Trophoblast cell (in vitro differentiated cells and primary cell): ENCODE measurements at regions not wholly inside any gene's neighbourhood (a gene's known extent, or its start where the extent isn't known, plus 50 kb on each side); places are given as distances from the start of the nearest gene placed in this dataset.

Experiments
- DNase-seq, 2 donors: peaks; one replicate each; pipeline ENCODE4 v3.0.0-alpha.2; 2016
- H2AFZ ChIP-seq: 2 replicates; pipeline ENCODE4 v1.6.1; 2013; ENCODE audit warnings: low read length, moderate library complexity, mild to moderate bottlenecking; ENCODE audit not compliant: insufficient read depth, poor library complexity
- H2AK5ac ChIP-seq: 2 replicates; pipeline ENCODE4 v1.6.1; 2013; ENCODE audit warnings: mild to moderate bottlenecking, low read length
- H2BK120ac ChIP-seq: 2 replicates; pipeline ENCODE4 v1.6.1; 2013; ENCODE audit warnings: low read length, mild to moderate bottlenecking, moderate library complexity; ENCODE audit not compliant: insufficient read depth, poor library complexity
- H2BK12ac ChIP-seq: 2 replicates; pipeline ENCODE4 v1.6.1; 2013; ENCODE audit warnings: mild to moderate bottlenecking, low read length, moderate library complexity
- H2BK5ac ChIP-seq: 2 replicates; pipeline ENCODE4 v1.6.1; 2013; ENCODE audit warnings: low read length, low read depth, moderate library complexity, mild to moderate bottlenecking; ENCODE audit not compliant: poor library complexity
- H3K14ac ChIP-seq: 2 replicates; pipeline ENCODE4 v1.6.1; 2013; ENCODE audit warnings: mild to moderate bottlenecking, low read length
- H3K18ac ChIP-seq: 2 replicates; pipeline ENCODE4 v1.6.1; 2013; ENCODE audit warnings: mild to moderate bottlenecking, low read length
- H3K23ac ChIP-seq: 2 replicates; pipeline ENCODE4 v1.6.1; 2013; ENCODE audit warnings: low read length
- H3K27ac ChIP-seq: 2 replicates; pipeline ENCODE4 v1.5.1; 2013; ENCODE audit warnings: low read depth, mild to moderate bottlenecking, inconsistent platforms, low read length, moderate library complexity
- H3K27me3 ChIP-seq: 2 replicates; pipeline ENCODE4 v1.6.1; 2013; ENCODE audit warnings: inconsistent platforms, mild to moderate bottlenecking, low read length, moderate library complexity; ENCODE audit not compliant: insufficient read depth
- H3K36me3 ChIP-seq, 2 experiments: 1 replicate in 1 of 2; 2 replicates in 1 of 2; pipeline ENCODE4 v1.6.1; 2013; ENCODE audit warnings: low read length in 2 of 2, mild to moderate bottlenecking in 2 of 2, moderate library complexity in 1 of 2; ENCODE audit not compliant: insufficient read depth in 2 of 2, control insufficient read depth in 1 of 2
- H3K4ac ChIP-seq: 2 replicates; pipeline ENCODE4 v1.6.1; 2013; ENCODE audit warnings: low read depth, mild to moderate bottlenecking, low read length, moderate library complexity
- H3K4me1 ChIP-seq, 2 experiments: 1 replicate in 1 of 2; 2 replicates in 1 of 2; pipeline ENCODE4 v1.6.1; 2013; ENCODE audit warnings: low read length in 2 of 2, mild to moderate bottlenecking in 2 of 2, moderate library complexity in 1 of 2; ENCODE audit not compliant: insufficient read depth in 2 of 2, control insufficient read depth in 1 of 2
- H3K4me2 ChIP-seq: 2 replicates; pipeline ENCODE4 v1.6.1; 2013; ENCODE audit warnings: inconsistent platforms, mild to moderate bottlenecking, low read length, moderate library complexity
- H3K4me3 ChIP-seq: 2 replicates; pipeline ENCODE4 v1.5.1; 2013; ENCODE audit warnings: mild to moderate bottlenecking, low read depth, low read length, inconsistent platforms
- H3K79me1 ChIP-seq: one replicate; pipeline ENCODE4 v1.6.1; 2013; ENCODE audit warnings: low read length
- H3K79me2 ChIP-seq: 2 replicates; pipeline ENCODE4 v1.6.1; 2013; ENCODE audit warnings: low read length, mild to moderate bottlenecking; ENCODE audit not compliant: control insufficient read depth, insufficient read depth, poor library complexity
- H3K9ac ChIP-seq: 2 replicates; pipeline ENCODE4 v1.6.1; 2013; ENCODE audit warnings: mild to moderate bottlenecking, low read length
- H3K9me3 ChIP-seq: 2 replicates; pipeline ENCODE4 v1.6.1; 2013; ENCODE audit warnings: low read depth, mild to moderate bottlenecking, control low read depth, inconsistent platforms, low read length; ENCODE audit not compliant: insufficient read depth
- H4K12ac ChIP-seq: 2 replicates; pipeline ENCODE4 v1.6.1; 2013; ENCODE audit warnings: low read depth, mild to moderate bottlenecking, low read length, moderate library complexity
- H4K8ac ChIP-seq: 2 replicates; pipeline ENCODE4 v1.6.1; 2013; ENCODE audit warnings: low read depth, mild to moderate bottlenecking, low read length, moderate library complexity
- H4K91ac ChIP-seq: one replicate; pipeline ENCODE4 v1.6.1; 2013; ENCODE audit warnings: low read depth, mild to moderate bottlenecking, low read length, moderate library complexity
- WGBS: extraction: QIAGEN DNeasy Blood & Tissue Kit; methylation state at CpG from one replicate; pipeline ENCODE4 v1.1.7; 2013; ENCODE audit warnings: missing lambda C conversion rate; ENCODE audit not compliant: insufficient read length, insufficient coverage; ENCODE audit errors: extremely low coverage; 5-methylcytosine and 5-hydroxymethylcytosine counted together

DNA sequence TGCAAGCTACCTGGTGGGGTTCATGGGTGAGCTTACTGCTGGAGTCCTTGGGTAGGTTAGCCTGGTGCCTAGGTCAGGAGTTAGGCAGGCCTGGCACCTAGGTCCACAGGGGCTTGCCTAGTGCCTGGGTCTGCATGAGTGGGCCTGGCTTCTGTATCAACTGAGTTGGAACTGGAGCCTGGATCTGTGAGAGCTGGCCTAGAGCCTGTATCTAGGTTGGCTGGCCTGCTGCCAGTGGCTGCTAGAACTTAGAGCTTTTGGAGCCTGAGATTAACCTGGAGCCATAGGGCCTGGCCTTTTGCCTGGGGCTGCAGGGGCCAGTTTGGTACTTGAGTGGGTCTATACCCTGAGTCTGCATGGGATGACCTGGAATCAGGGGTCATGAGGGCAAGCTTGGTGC, 679.4 kb downstream of the NUP35 start:
- H4K8ac ChIP-seq: no peak overlapping the region
- no peak overlapping the region for H2BK120ac ChIP-seq
- H2AFZ ChIP-seq: no peak overlapping the region
- H3K27me3 ChIP-seq: no peaks in the 10 kb centered on the region
- no peaks in the 10 kb centered on the region for H3K36me3 ChIP-seq
- H2AK5ac ChIP-seq: no peak overlapping the region
- H3K4me3 ChIP-seq: no peak overlapping the region
- no peaks in the 10 kb centered on the region for H3K79me2 ChIP-seq
- no peak for DNase-seq
- H3K27ac ChIP-seq: no peak overlapping the region
- H3K4ac ChIP-seq: no peak overlapping the region
- no peak overlapping the region for H3K14ac ChIP-seq
- no peak overlapping the region for H3K23ac ChIP-seq
- no peak overlapping the region for H3K9ac ChIP-seq
- H3K4me1 ChIP-seq: no peaks in the 10 kb centered on the region
- H3K79me1 ChIP-seq: no peaks in the 10 kb centered on the region
- no peak overlapping the region for H2BK12ac ChIP-seq
- no peak overlapping the region for H4K91ac ChIP-seq
- peaks cover 6% of the 10 kb centered on the region for H3K9me3 ChIP-seq
- H4K12ac ChIP-seq: no peak overlapping the region
- no peak overlapping the region for H3K18ac ChIP-seq
- no peak overlapping the region for H3K4me2 ChIP-seq
- no peak overlapping the region for H2BK5ac ChIP-seq

- Histone ChIP-seq H3K14ac (no peak overlapping the region), H4K8ac (no peak overlapping the region), H2AFZ (no peak overlapping the region), H3K4me2 (no peak overlapping the region), H2BK5ac (no peak overlapping the region), H3K4me1 (no peaks in the 10 kb centered on the region), H3K4me3 (no peak overlapping the region), H2BK120ac (no peak overlapping the region), H2BK12ac (no peak overlapping the region), H4K91ac (no peak overlapping the region), H3K27me3 (no peaks in the 10 kb centered on the region), H3K23ac (no peak overlapping the region), H3K27ac (no peak overlapping the region), H3K9me3 (peaks cover 6% of the 10 kb centered on the region), H3K79me1 (no peaks in the 10 kb centered on the region), H3K79me2 (no peaks in the 10 kb centered on the region), H2AK5ac (no peak overlapping the region), H4K12ac (no peak overlapping the region), H3K36me3 (no peaks in the 10 kb centered on the region), H3K4ac (no peak overlapping the region), H3K18ac (no peak overlapping the region), H3K9ac (no peak overlapping the region)
- no CpG with 5 or more reads among the region's 3 CpGs for WGBS
- DNase-seq: no peak
Measured at GRCh38 chr2:183807870-183808269, 683.6 kb downstream of the NUP35 start.

DNA sequence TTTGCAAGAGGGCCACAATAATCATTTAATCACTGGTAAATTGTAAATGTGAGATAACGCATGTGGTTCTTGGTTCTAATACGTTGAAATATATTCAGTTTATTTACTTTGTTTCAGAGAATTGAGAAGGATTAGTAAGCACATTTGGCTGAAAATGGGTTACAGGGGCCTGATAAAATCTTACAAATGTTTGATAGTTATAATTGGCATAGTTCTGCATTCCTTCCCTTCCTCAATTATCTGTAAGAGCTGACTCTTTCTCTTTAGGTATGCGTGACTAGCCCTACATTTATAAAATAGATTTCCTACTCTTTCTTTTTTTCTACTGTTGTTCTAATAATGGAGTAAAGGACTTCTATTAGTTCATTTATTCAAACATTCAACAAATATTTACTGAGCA, 685.2 kb downstream of the NUP35 start:
- peak in 1 of 2 donors; percentile 44 for DNase-seq
- Histone ChIP-seq H3K4me3 (no peak overlapping the region), H2BK5ac (no peak overlapping the region), H3K9ac (no peak overlapping the region), H3K18ac (no peak overlapping the region), H3K4me1 (no peaks in the 10 kb centered on the region), H3K14ac (no peak overlapping the region), H3K9me3 (no peaks in the 10 kb centered on the region), H2AK5ac (no peak overlapping the region), H4K12ac (no peak overlapping the region), H3K36me3 (no peaks in the 10 kb centered on the region), H3K4me2 (no peak overlapping the region), H4K91ac (no peak overlapping the region), H3K79me2 (no peaks in the 10 kb centered on the region), H2BK12ac (no peak overlapping the region), H3K79me1 (no peaks in the 10 kb centered on the region), H3K27me3 (no peaks in the 10 kb centered on the region), H3K4ac (no peak overlapping the region), H3K27ac (no peak overlapping the region), H2BK120ac (no peak overlapping the region), H4K8ac (no peak overlapping the region), H3K23ac (no peak overlapping the region), H2AFZ (no peak overlapping the region)
- WGBS: no CpG with 5 or more reads among the region's 3 CpGs

DNA sequence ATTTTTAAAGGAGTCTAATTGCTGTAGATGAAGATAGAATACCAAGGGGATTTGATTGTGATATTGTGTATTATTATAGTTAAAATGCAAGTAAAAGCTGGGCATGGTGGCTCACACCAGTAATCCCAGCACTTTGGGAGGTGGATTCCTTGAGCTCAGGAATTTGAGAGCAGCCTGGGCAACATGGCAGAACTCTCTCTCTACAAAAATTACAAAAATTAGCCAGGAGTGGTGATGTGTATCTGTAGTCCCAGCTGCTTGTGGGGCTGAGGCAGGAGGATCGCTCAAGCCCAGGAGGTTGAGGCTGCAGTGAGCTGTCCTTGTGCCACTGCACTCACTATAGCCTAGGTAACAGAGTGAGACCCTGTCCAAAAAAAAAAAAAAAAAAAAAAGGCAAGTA, 687.0 kb downstream of the NUP35 start:
- no peak overlapping the region for H3K14ac ChIP-seq
- no peak overlapping the region for H3K4me2 ChIP-seq
- H3K79me1 ChIP-seq: no peaks in the 10 kb centered on the region
- no peak overlapping the region for H2BK5ac ChIP-seq
- no peaks in the 10 kb centered on the region for H3K27me3 ChIP-seq
- no peak overlapping the region for H3K27ac ChIP-seq
- no peak overlapping the region for H2AK5ac ChIP-seq
- no CpG with 5 or more reads among the region's 1 CpG for WGBS
- no peak overlapping the region for H3K18ac ChIP-seq
- no peaks in the 10 kb centered on the region for H3K4me1 ChIP-seq
- H4K8ac ChIP-seq: no peak overlapping the region
- H3K4ac ChIP-seq: no peak overlapping the region
- H3K79me2 ChIP-seq: no peaks in the 10 kb centered on the region
- no peaks in the 10 kb centered on the region for H3K36me3 ChIP-seq
- no peak overlapping the region for H4K91ac ChIP-seq
- no peak overlapping the region for H3K23ac ChIP-seq
- no peaks in the 10 kb centered on the region for H3K9me3 ChIP-seq
- DNase-seq: peak; percentile 52 to 83
- no peak overlapping the region for H2AFZ ChIP-seq
- no peak overlapping the region for H3K4me3 ChIP-seq
- H3K9ac ChIP-seq: no peak overlapping the region
- H2BK12ac ChIP-seq: no peak overlapping the region
- no peak overlapping the region for H4K12ac ChIP-seq
- H2BK120ac ChIP-seq: no peak overlapping the region
